Esophagus (tissue), 2 donors: ENCODE measurements at regions not wholly inside any gene's neighbourhood (a gene's known extent, or its start where the extent isn't known, plus 50 kb on each side); places are given as distances from the start of the nearest gene placed in this dataset.
"Not testable (repeated sequence)": the region's sequence is repeated elsewhere in the genome, so short reads cannot be mapped to it uniquely, and the experiment has no call there.

Source experiments
- H3K27ac ChIP-seq, 2 donors: one replicate each; pipeline ENCODE4 v1.5.1; 2013; ENCODE audit warnings: low read depth in 2 of 2, mild to moderate bottlenecking in 2 of 2, inconsistent platforms in 1 of 2, low read length in 1 of 2, moderate library complexity in 1 of 2
- H3K27me3 ChIP-seq, 2 donors: one replicate each; pipeline ENCODE4 v1.6.1; 2013; ENCODE audit warnings: low read length in 2 of 2, control low read depth in 1 of 2, mild to moderate bottlenecking in 1 of 2; ENCODE audit not compliant: insufficient read depth in 2 of 2, control insufficient read depth in 1 of 2
- H3K36me3 ChIP-seq, 2 donors: one replicate each; pipeline ENCODE4 v1.6.1; 2013; ENCODE audit warnings: low read length in 1 of 2; ENCODE audit not compliant: control insufficient read depth in 2 of 2, insufficient read depth in 2 of 2
- H3K4me1 ChIP-seq, 2 donors: one replicate each; pipeline ENCODE4 v1.6.1; 2013; ENCODE audit warnings: low read length in 1 of 2; ENCODE audit not compliant: control insufficient read depth in 2 of 2, insufficient read depth in 2 of 2
- H3K4me3 ChIP-seq, 2 donors: one replicate each; pipeline ENCODE4 v1.5.1; 2013; ENCODE audit warnings: low read length in 2 of 2, mild to moderate bottlenecking in 2 of 2, low read depth in 1 of 2, moderate library complexity in 1 of 2
- H3K9me3 ChIP-seq, 2 donors: one replicate each; pipeline ENCODE4 v1.6.1; 2013; ENCODE audit warnings: mild to moderate bottlenecking in 2 of 2, low read depth in 1 of 2, low read length in 1 of 2, moderate library complexity in 1 of 2; ENCODE audit not compliant: control insufficient read depth in 2 of 2, insufficient read depth in 1 of 2
- WGBS, 2 donors: extraction: QIAGEN DNeasy Blood & Tissue Kit; methylation state at CpG; one replicate each; pipeline ENCODE4 v1.1.7; 2013; 5-methylcytosine and 5-hydroxymethylcytosine counted together
- donor health status: healthy with polysubstance abuse.
- donor health status: Bipolar disorder and iron deficiency.

DNA sequence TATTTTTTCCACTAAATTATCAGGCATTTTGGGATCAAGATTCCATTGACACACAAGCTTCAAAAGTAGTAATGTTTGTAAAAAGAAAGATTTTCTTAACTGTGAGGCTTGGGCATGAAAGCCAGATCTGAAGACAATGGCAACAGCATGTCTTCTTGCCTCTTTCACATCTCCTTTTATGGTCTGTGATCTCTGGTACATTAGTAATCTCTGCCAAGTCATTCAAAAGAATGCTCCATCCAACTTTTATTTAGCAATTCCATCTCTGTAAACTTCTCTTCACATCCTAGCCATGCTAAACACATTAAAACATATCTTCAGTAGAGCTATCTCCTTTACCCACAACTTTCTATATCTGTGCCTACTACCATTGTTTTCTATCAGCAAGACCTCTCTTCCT is 465.4 kb downstream of the FAT4 start:
- no peak overlapping the region for H3K4me3 ChIP-seq
- no peaks in the 10 kb centered on the region for H3K27me3 ChIP-seq
- no peaks in the 10 kb centered on the region for H3K36me3 ChIP-seq
- H3K4me1 ChIP-seq: no peaks in the 10 kb centered on the region
- H3K27ac ChIP-seq: no peak overlapping the region
- H3K9me3 ChIP-seq: no peaks in the 10 kb centered on the region

DNA sequence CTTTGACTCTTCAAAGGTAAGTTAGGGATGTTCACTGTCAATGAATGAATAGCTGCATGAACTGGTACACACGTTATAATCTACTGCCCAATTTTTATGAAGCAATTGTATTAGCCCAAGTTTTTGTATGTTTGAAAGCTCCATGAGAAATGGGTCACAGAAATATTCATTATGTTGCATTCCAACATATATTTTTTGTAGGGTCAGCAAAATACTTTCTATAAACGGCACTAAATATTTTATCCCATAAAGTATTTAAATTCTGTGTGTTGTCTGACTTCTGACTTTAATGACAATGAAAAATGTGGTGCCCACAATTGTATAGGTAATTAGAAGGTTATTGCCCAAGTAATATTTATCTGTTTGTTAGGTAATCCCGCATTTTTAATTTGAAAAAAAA is 466.0 kb downstream of the FAT4 start:
- no peak overlapping the region for H3K4me3 ChIP-seq
- no peaks in the 10 kb centered on the region for H3K36me3 ChIP-seq
- no peaks in the 10 kb centered on the region for H3K27me3 ChIP-seq
- WGBS, 2 donors: 70 to 74% methylated on average over 3 of the region's 3 CpGs
- H3K9me3 ChIP-seq: no peaks in the 10 kb centered on the region
- H3K4me1 ChIP-seq: no peaks in the 10 kb centered on the region
- H3K27ac ChIP-seq: no peak overlapping the region

DNA sequence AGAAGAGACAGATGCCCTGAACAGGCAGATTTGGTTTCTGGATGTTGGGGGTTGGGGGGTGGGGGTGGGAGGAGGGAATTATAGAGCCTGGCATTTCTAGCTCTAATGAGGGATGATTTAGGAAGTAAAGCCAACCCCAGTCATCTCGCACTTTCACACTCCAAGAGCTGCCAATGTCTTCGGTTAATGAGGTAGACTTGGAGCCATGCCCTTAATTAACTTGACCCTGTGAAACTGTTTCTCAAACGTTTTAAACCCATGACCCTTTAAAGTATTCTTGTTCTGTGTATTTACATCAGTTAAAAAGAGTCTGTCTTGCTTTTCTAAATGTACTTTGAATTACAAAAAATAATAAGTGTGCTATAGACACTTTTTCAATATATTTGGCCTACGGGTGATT is 466.9 kb downstream of the FAT4 start:
- Histone ChIP-seq H3K36me3 (no peaks in the 10 kb centered on the region), H3K4me3 (no peak overlapping the region), H3K9me3 (no peaks in the 10 kb centered on the region), H3K27me3 (no peaks in the 10 kb centered on the region), H3K4me1 (no peaks in the 10 kb centered on the region), H3K27ac (no peak overlapping the region)
- 48 to 49% methylated on average over 4 of the region's 4 CpGs for WGBS, 2 donors

- no peaks in the 10 kb centered on the region for H3K27me3 ChIP-seq
- H3K4me1 ChIP-seq: no peaks in the 10 kb centered on the region
- H3K4me3 ChIP-seq: no peak overlapping the region
- no peaks in the 10 kb centered on the region for H3K9me3 ChIP-seq
- no peaks in the 10 kb centered on the region for H3K36me3 ChIP-seq
- H3K27ac ChIP-seq: no peak overlapping the region
These were observed 470.0 kb downstream of the FAT4 start for GRCh38 chr4:125784741-125785140.

GRCh38 chr4:125787707-125788106 is 473.0 kb downstream of the FAT4 start:
- Histone ChIP-seq H3K27me3 (no peaks in the 10 kb centered on the region), H3K27ac (no peak overlapping the region), H3K36me3 (no peaks in the 10 kb centered on the region), H3K9me3 (no peaks in the 10 kb centered on the region), H3K4me1 (no peaks in the 10 kb centered on the region), H3K4me3 (no peak overlapping the region)

DNA sequence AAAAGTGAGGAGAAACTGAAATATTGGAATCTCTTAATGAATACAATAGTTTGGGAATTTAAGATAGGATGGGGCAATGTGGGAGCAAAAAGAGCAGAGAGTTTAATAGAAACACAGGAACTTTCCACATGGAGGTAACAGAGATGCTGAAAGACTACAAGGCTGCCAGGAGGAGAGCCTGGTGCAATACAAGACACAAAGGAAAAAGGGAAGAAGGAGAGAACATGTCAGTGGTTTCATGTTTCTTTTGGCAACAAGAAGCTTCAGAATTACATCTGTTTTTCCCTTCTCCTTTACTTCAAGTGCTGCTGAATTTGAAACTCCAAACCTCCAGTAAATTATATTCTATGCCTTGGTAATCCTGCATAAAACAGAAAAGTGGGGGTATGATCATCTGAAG is 474.3 kb downstream of the FAT4 start:
- H3K9me3 ChIP-seq: no peaks in the 10 kb centered on the region
- no peaks in the 10 kb centered on the region for H3K36me3 ChIP-seq
- no peaks in the 10 kb centered on the region for H3K27me3 ChIP-seq
- no peak overlapping the region for H3K27ac ChIP-seq
- no peak overlapping the region for H3K4me3 ChIP-seq
- H3K4me1 ChIP-seq: no peaks in the 10 kb centered on the region

DNA sequence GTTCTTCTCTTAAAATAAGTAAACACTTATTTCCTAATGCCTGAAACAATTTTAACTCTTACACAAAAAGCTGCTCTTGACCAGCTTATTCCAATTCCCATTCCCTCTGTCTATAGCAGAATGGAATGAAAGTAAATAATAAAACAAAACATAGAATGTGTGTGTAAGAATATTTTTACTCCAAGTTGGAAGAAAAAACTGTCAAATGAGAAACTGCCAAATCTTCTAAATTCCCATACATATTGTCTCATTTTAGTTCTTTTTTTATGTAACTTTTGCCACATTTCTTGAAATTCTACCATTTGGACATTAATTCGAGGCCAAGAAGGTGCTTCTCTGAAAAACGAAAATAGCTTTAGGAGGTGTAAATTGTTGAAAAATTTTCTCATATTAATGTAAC is 477.1 kb downstream of the FAT4 start:
- 86% methylated on average over 2 of the region's 2 CpGs for WGBS, 2 donors
- Histone ChIP-seq H3K27me3 (no peaks in the 10 kb centered on the region), H3K27ac (no peak overlapping the region), H3K36me3 (no peaks in the 10 kb centered on the region), H3K9me3 (no peaks in the 10 kb centered on the region), H3K4me1 (no peaks in the 10 kb centered on the region), H3K4me3 (no peak overlapping the region)

GRCh38 chr4:125794989-125795388 is 480.2 kb downstream of the FAT4 start:
- H3K27me3 ChIP-seq: no peaks in the 10 kb centered on the region
- no peak overlapping the region for H3K27ac ChIP-seq
- 63 to 69% methylated on average over 1 of the region's 1 CpG for WGBS, 2 donors
- H3K4me3 ChIP-seq: no peak overlapping the region
- no peaks in the 10 kb centered on the region for H3K36me3 ChIP-seq
- H3K4me1 ChIP-seq: no peaks in the 10 kb centered on the region
- H3K9me3 ChIP-seq: no peaks in the 10 kb centered on the region

- WGBS, 2 donors: 57 to 63% methylated on average over 2 of the region's 2 CpGs
- Histone ChIP-seq H3K4me3 (no peak overlapping the region), H3K9me3 (no peaks in the 10 kb centered on the region)
These were observed 481.4 kb downstream of the FAT4 start for GRCh38 chr4:125796138-125796537.

DNA sequence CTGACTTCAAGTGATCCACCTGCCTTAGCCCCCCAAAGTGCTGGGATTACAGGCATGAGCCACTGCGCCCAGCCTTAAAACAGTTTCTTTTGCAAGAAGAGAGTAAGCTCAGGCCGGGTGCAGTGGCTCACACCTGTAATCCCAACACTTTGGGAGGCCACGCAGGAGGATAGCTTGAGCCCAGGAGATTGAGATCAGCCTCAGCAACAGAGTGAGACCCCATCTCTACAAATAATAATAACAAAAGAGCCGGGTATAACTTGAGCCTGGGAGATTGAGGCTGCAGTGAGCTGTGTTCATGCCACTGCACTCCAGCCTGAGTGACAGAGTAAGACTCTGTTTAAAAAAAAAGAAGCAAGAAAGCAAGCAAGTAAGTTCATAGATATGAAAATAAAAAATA is 482.9 kb downstream of the FAT4 start:
- not testable (repeated sequence) for H3K27me3 ChIP-seq, H3K4me1 ChIP-seq, H3K9me3 ChIP-seq, H3K27ac ChIP-seq, H3K36me3 ChIP-seq, H3K4me3 ChIP-seq
- WGBS, 2 donors: 67 to 70% methylated on average over 4 of the region's 4 CpGs

More at GRCh38 chr4:125796138-125796537, 481.4 kb downstream of the FAT4 start:
- H3K27me3 ChIP-seq: no peaks in the 10 kb centered on the region
- no peaks in the 10 kb centered on the region for H3K4me1 ChIP-seq
- H3K36me3 ChIP-seq: no peaks in the 10 kb centered on the region
- no peak overlapping the region for H3K27ac ChIP-seq
